ENCODE measurements at regions not wholly inside any gene's neighbourhood (a gene's known extent, or its start where the extent isn't known, plus 50 kb on each side); places are given as distances from the start of the nearest gene placed in this dataset.
"Not testable (repeated sequence)": the region's sequence is repeated elsewhere in the genome, so short reads cannot be mapped to it uniquely, and the experiment has no call there.

- not testable (repeated sequence) for H3K4me3 ChIP-seq (ENCODE audit: low read depth, low read length)
Measured at GRCh38 chr6:8165008-8165407, 62.7 kb upstream of the EEF1E1 start.

DNA sequence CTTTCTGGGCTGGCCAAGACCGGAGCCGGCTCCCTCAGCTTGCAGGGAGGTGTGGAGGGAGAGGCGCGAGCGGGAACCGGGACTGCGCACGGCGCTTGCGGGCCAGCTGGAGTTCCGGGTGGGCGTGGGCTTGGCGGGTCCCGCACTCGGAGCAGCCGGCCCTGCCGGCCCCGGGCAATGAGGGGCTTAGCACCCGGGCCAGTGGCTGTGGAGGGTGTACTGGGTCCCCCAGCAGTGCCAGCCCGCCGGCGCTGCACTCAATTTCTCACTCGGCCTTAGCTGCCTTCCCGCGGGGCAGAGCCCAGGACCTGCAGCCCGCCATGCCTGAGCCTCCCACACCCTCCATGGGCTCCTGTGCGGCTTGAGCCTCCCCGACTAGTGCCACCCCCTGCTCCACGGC is 61.9 kb upstream of the EEF1E1 start:
- H3K23ac ChIP-seq (ENCODE audit: low read length); H3K27me3 ChIP-seq (ENCODE audit: insufficient read depth, low read length); H4K8ac ChIP-seq (ENCODE audit: low read depth, low read length); H3K79me1 ChIP-seq (ENCODE audit: low read length); H3K27ac ChIP-seq (ENCODE audit: low read depth, low read length); H3K9me3 ChIP-seq (ENCODE audit: insufficient read depth, low read depth, low read length); H2AFZ ChIP-seq (ENCODE audit: insufficient read depth, low read length, poor library complexity); H3K79me2 ChIP-seq (ENCODE audit: control insufficient read depth, insufficient read depth, low read length, poor library complexity); H3K18ac ChIP-seq (ENCODE audit: low read length); H4K12ac ChIP-seq (ENCODE audit: low read depth, low read length); H3K4ac ChIP-seq (ENCODE audit: low read depth, low read length); H2BK120ac ChIP-seq (ENCODE audit: insufficient read depth, low read length, poor library complexity); H4K91ac ChIP-seq (ENCODE audit: low read depth, low read length); H3K4me2 ChIP-seq (ENCODE audit: low read length); H3K4me1 ChIP-seq (ENCODE audit: control insufficient read depth in 1 of 2, insufficient read depth in 2 of 2, low read length in 2 of 2); DNase-seq; H2BK5ac ChIP-seq (ENCODE audit: low read depth, low read length, poor library complexity); H2BK12ac ChIP-seq (ENCODE audit: low read length); H3K36me3 ChIP-seq (ENCODE audit: control insufficient read depth in 1 of 2, insufficient read depth in 2 of 2, low read length in 2 of 2); H3K14ac ChIP-seq (ENCODE audit: low read length); H3K4me3 ChIP-seq (ENCODE audit: low read depth, low read length); H3K9ac ChIP-seq (ENCODE audit: low read length): not testable (repeated sequence)
- WGBS (ENCODE audit: extremely low coverage, insufficient coverage, insufficient read length) = no CpG with 5 or more reads among the region's 29 CpGs
- peak overlapping the region; percentile 82 for H2AK5ac ChIP-seq (ENCODE audit: low read length)

More at GRCh38 chr6:8165008-8165407, 62.7 kb upstream of the EEF1E1 start:
- H2AFZ ChIP-seq (ENCODE audit: insufficient read depth, low read length, poor library complexity); H3K4ac ChIP-seq (ENCODE audit: low read depth, low read length); H4K12ac ChIP-seq (ENCODE audit: low read depth, low read length); H4K91ac ChIP-seq (ENCODE audit: low read depth, low read length); H3K4me2 ChIP-seq (ENCODE audit: low read length); H3K79me1 ChIP-seq (ENCODE audit: low read length); H3K23ac ChIP-seq (ENCODE audit: low read length); H4K8ac ChIP-seq (ENCODE audit: low read depth, low read length); H3K18ac ChIP-seq (ENCODE audit: low read length); H3K9ac ChIP-seq (ENCODE audit: low read length); H3K27ac ChIP-seq (ENCODE audit: low read depth, low read length); H2BK120ac ChIP-seq (ENCODE audit: insufficient read depth, low read length, poor library complexity); H3K9me3 ChIP-seq (ENCODE audit: insufficient read depth, low read depth, low read length); H3K79me2 ChIP-seq (ENCODE audit: control insufficient read depth, insufficient read depth, low read length, poor library complexity); H3K14ac ChIP-seq (ENCODE audit: low read length); H3K27me3 ChIP-seq (ENCODE audit: insufficient read depth, low read length); DNase-seq; H3K4me1 ChIP-seq (ENCODE audit: control insufficient read depth in 1 of 2, insufficient read depth in 2 of 2, low read length in 2 of 2); H2BK5ac ChIP-seq (ENCODE audit: low read depth, low read length, poor library complexity); H2AK5ac ChIP-seq (ENCODE audit: low read length); H3K36me3 ChIP-seq (ENCODE audit: control insufficient read depth in 1 of 2, insufficient read depth in 2 of 2, low read length in 2 of 2): not testable (repeated sequence)
- peak overlapping the region; percentile 73 for H2BK12ac ChIP-seq (ENCODE audit: low read length)
- WGBS (ENCODE audit: extremely low coverage, insufficient coverage, insufficient read length) = no CpG with 5 or more reads among the region's 17 CpGs

DNA sequence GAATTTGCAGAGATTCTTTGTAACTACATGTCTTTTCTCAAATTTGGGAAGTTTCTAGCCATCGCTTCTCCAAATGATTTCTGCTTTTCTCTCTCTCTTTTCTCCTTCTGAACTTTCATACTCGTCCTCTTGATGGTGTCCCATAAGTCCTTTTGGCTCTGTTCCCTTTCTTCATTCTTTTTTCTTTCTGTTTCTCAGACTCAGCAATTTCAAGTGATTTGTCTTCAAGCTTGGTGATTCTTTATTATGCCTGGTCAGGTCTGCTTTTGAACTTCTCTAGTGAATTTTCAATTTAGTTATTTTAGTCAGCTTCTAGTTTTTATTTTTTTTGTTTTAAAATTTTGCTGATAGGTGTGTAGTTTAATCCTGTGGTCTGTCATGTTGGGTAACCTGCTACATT is 57.6 kb upstream of the EEF1E1 start:
- DNase-seq = no peak
- no peak overlapping the region for H2BK12ac ChIP-seq (ENCODE audit: low read length)
- H3K14ac ChIP-seq (ENCODE audit: low read length) = no peak overlapping the region
- no CpG with 5 or more reads among the region's 2 CpGs for WGBS (ENCODE audit: extremely low coverage, insufficient coverage, insufficient read length)
- H2AK5ac ChIP-seq (ENCODE audit: low read length) = no peak overlapping the region
- H2BK5ac ChIP-seq (ENCODE audit: low read depth, low read length, poor library complexity) = no peak overlapping the region
- no peak overlapping the region for H4K91ac ChIP-seq (ENCODE audit: low read depth, low read length)
- H3K23ac ChIP-seq (ENCODE audit: low read length) = no peak overlapping the region
- H3K4me2 ChIP-seq (ENCODE audit: low read length) = no peak overlapping the region
- H3K4me1 ChIP-seq (ENCODE audit: control insufficient read depth in 1 of 2, insufficient read depth in 2 of 2, low read length in 2 of 2) = no peaks in the 10 kb centered on the region
- H4K12ac ChIP-seq (ENCODE audit: low read depth, low read length) = no peak overlapping the region
- no peaks in the 10 kb centered on the region for H3K79me2 ChIP-seq (ENCODE audit: control insufficient read depth, insufficient read depth, low read length, poor library complexity)
- H2AFZ ChIP-seq (ENCODE audit: insufficient read depth, low read length, poor library complexity) = no peak overlapping the region
- H2BK120ac ChIP-seq (ENCODE audit: insufficient read depth, low read length, poor library complexity) = no peak overlapping the region
- H3K4me3 ChIP-seq (ENCODE audit: low read depth, low read length) = no peak overlapping the region
- H3K18ac ChIP-seq (ENCODE audit: low read length) = no peak overlapping the region
- no peak overlapping the region for H3K4ac ChIP-seq (ENCODE audit: low read depth, low read length)
- no peak overlapping the region for H4K8ac ChIP-seq (ENCODE audit: low read depth, low read length)
- H3K9me3 ChIP-seq (ENCODE audit: insufficient read depth, low read depth, low read length) = no peaks in the 10 kb centered on the region
- H3K27me3 ChIP-seq (ENCODE audit: insufficient read depth, low read length) = no peaks in the 10 kb centered on the region
- no peak overlapping the region for H3K9ac ChIP-seq (ENCODE audit: low read length)
- no peak overlapping the region for H3K27ac ChIP-seq (ENCODE audit: low read depth, low read length)
- no peaks in the 10 kb centered on the region for H3K79me1 ChIP-seq (ENCODE audit: low read length)
- H3K36me3 ChIP-seq (ENCODE audit: control insufficient read depth in 1 of 2, insufficient read depth in 2 of 2, low read length in 2 of 2) = no peaks in the 10 kb centered on the region

GRCh38 chr6:8157839-8158238 is 55.5 kb upstream of the EEF1E1 start:
- Histone ChIP-seq H3K4me1 (ENCODE audit: control insufficient read depth in 1 of 2, insufficient read depth in 2 of 2, low read length in 2 of 2) (no peaks in the 10 kb centered on the region), H2BK120ac (ENCODE audit: insufficient read depth, low read length, poor library complexity) (no peak overlapping the region), H3K27me3 (ENCODE audit: insufficient read depth, low read length) (no peaks in the 10 kb centered on the region), H2AFZ (ENCODE audit: insufficient read depth, low read length, poor library complexity) (no peak overlapping the region), H3K9ac (ENCODE audit: low read length) (no peak overlapping the region), H3K4ac (ENCODE audit: low read depth, low read length) (no peak overlapping the region), H3K79me2 (ENCODE audit: control insufficient read depth, insufficient read depth, low read length, poor library complexity) (no peaks in the 10 kb centered on the region), H3K36me3 (ENCODE audit: control insufficient read depth in 1 of 2, insufficient read depth in 2 of 2, low read length in 2 of 2) (no peaks in the 10 kb centered on the region), H4K12ac (ENCODE audit: low read depth, low read length) (no peak overlapping the region), H3K14ac (ENCODE audit: low read length) (no peak overlapping the region), H3K9me3 (ENCODE audit: insufficient read depth, low read depth, low read length) (no peaks in the 10 kb centered on the region), H4K91ac (ENCODE audit: low read depth, low read length) (no peak overlapping the region), H3K79me1 (ENCODE audit: low read length) (no peaks in the 10 kb centered on the region), H3K4me2 (ENCODE audit: low read length) (peak overlapping the region; percentile 47), H3K23ac (ENCODE audit: low read length) (no peak overlapping the region), H2BK5ac (ENCODE audit: low read depth, low read length, poor library complexity) (no peak overlapping the region), H3K27ac (ENCODE audit: low read depth, low read length) (no peak overlapping the region), H4K8ac (ENCODE audit: low read depth, low read length) (no peak overlapping the region), H3K4me3 (ENCODE audit: low read depth, low read length) (no peak overlapping the region), H2BK12ac (ENCODE audit: low read length) (no peak overlapping the region), H2AK5ac (ENCODE audit: low read length) (no peak overlapping the region), H3K18ac (ENCODE audit: low read length) (no peak overlapping the region)
- WGBS (ENCODE audit: extremely low coverage, insufficient coverage, insufficient read length) = no CpG with 5 or more reads among the region's 3 CpGs
- peak; percentile 42 to 89 for DNase-seq
